Tongue (tissue), 1 donor: ENCODE measurements at regions not wholly inside any gene's neighbourhood (a gene's known extent, or its start where the extent isn't known, plus 50 kb on each side); places are given as distances from the start of the nearest gene placed in this dataset.

ENCODE experiments used
- DNase-seq: peaks from one replicate; pipeline ENCODE4 v3.0.0-alpha.2; 2015

DNA sequence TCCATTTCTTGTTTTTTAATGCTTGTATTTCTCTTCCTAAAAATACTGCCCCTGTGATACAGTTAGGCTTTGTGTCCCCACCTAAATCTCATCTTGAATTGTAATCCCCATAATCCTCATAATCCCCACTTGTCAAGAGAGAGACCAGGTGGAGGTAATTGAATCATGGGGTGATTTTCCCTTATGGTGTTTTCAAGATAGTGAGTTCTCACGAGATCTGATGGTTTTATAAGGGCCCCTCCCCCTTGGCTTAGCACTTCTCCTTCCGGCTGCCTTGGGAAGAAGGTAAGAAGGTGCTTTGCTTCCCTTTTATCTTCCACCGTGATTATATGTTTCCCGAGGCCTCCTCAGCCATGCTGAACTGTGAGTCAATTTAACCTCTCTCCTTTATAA, 227.4 kb downstream of the MAN2A1 start:
- no peak for DNase-seq

DNA sequence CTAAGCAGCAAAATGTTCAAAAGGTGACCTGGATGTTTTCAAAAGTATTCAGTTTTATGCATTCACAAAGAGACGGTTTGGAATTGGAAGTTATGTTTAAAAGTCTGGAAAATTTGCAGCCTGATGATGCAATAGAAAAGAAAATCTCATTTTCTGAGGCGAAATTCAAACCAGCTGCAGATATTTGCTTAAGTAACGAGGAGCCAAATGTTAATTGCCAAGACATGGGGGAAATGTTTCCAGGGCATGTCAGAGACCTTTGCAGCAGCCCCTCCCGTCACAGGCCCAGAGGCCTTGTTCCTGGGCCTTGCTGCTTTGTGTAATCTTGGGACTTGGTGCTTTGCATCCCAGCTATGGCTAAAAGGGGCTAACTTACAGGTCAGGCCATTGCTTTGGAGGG, 228.2 kb downstream of the MAN2A1 start:
- no peak for DNase-seq

DNA sequence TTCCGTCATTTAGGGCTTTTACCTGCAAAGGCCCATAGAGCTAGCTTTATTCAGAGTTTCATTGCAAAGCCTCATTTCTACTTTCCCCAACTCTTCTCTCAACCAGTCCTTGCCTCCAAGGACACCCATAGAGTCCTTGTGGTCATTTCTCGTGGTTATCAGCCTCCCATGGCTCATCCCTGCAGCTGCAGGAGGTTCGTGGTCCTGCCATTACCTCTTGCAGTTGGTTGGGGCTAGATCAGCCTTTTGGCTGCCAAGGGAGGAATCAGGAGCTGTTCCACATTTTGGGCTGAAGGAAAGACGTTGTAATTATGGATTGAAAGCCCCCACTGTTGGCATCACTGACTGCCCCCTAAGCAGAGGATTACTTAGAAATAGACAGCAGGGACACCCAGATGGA, 231.0 kb downstream of the MAN2A1 start:
- DNase-seq: no peak

DNA sequence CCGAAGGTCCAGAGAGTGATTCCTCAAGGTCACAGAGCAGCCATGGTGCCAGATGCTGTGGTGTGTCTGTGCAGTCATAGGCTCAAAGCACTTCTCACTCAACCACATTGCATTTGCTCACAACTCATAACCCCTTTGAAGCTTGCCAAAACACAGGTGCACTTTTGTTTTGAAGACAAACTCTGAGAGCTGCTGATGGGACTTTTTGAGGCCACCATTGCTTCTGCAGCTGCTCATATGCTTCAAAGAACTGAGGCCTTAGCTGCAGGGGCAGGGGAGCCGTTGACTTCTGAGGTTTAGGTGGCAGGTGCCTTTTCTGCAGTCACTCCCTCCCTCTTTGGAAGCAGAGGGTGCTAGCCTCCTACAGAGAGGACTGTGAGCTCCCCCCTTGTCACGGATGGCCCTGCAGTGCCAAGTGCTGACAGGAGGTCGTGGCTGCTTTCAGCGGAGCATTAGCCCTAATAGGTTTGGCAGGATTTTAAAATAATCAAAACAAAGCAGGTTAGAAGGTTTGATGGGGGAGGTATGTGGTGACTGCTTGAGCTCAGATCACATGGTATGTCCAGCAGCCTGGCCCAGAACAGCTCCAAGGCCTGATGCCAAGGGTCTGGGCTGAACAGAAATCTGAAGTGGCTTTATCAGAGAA, 232.1 kb downstream of the MAN2A1 start:
- DNase-seq: peak; percentile 49

DNA sequence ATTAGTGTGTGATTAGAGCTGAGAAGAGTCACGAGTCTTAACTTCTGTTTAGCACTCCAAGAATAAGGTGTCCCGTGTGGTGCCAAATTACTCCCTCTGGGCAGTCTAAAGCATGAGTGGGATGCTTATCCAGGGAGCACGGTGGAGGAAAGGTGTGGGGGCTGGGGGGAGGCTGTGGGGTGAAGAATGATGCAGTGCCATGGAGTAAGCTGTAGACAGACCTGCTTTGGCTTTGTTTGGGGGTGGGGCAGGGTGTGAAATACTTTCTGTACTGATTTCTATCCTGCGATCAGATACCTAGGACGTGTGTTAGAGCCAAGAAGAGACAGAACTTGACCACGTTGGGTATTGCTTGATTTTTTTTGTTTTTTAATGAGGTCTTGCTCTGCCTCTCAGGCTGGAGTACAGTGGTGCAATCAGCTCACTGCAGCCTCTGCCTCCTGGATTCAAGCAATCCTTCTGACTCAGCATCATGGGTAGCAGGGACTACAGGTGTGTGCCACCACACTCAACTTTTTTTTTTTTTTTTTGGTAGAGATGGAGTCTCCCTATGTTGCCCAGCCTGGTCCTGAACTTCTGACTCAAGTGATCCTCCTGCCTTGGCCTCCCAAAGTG, 232.8 kb downstream of the MAN2A1 start:
- no peak for DNase-seq

DNA sequence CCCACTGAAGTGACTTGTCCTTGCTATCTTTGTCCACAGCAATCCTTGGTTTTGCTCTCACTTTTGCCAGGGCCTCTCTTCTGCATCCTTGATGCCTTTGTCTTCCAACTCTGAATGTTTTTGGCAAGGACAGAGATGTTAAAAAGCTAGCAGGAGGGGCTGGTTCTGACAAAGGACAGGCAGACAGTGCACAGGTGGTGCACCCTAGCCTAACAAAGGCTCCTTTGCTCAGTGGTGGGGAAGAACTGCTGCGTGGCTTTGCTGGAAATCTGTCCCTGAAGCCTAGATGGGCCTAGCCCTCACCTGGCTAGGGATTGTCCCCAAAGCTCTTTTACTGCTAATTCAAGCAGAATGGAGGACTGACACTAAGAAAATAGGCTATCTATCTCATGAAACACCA, 233.5 kb downstream of the MAN2A1 start:
- no peak for DNase-seq

DNA sequence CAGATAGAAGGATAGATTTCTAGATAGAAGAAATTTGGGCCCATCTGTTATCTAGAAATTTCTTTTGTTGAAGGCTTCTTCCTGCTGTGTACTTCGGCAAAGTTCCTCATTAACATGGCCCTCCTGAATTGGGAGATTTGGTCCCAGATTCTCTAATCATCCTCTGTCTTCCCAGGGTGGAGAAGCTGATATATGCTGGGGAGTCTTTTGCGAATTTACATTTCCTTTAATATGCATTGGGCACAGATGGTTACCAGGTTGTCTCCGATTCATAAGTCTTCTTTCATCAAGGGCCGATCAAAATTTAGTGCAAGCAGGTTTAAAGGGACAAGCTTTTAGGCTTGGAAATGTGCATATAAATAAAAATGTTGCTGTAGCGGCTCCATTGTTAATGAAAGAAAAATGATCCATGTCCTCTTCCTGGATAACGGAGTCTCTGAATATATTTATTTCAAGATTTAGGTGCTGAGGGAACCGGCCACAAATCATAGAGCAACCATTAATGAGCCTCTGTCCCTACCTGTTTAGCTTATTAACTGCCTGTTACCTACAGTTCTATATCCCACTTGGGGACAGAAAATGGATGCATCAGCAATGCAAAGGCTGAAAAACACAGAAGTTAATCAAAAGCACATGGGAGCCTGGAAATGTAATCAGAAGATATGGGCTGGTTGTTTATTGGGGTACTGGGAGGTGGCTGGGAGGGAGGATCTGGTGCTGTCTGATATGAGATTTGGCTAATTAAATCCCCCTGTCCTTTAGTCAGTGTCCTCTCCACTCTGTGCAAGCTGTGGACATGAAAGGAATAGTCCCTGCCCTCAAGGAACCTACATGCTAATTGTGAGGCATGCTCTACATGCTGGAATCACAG, 234.7 kb downstream of the MAN2A1 start:
- no peak for DNase-seq

DNA sequence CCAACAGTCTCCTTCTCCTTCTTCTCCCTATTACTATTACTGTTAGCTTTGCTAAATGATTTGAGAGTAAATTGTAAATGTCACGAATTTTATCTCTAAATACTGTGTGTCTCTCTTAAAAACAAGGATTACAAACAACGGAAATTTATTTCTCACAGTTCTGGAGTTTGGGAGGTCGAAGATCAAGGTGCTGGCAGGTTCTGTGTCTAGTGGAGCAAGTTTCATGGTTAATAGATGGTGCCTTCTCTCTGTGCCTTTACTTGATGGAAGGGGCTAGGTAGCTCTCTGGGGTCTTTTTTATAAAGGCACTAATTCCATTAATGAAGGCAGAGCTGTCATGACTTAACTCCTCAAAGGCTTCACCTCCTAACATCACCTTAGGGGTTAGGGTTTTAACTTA, 237.9 kb downstream of the MAN2A1 start:
- DNase-seq: no peak

DNA sequence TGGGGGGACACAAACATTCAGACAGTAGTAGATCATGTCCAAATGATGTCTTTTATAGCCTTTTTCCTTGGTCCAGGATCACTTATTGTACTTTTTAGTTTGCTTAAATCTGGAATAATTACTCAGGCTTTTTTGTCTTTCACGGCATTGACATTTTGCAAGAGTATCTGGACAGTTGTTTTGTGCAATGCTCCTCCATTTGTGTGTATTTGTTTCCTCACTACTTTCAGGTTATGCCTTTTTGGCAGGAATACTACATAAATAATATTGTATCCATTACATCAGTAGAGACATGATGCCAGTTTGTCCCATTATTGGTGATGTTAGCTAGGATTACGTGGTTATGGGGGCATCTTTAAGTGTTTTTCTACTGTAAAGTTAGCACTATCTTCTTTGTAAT, 238.3 kb downstream of the MAN2A1 start:
- DNase-seq: no peak

DNA sequence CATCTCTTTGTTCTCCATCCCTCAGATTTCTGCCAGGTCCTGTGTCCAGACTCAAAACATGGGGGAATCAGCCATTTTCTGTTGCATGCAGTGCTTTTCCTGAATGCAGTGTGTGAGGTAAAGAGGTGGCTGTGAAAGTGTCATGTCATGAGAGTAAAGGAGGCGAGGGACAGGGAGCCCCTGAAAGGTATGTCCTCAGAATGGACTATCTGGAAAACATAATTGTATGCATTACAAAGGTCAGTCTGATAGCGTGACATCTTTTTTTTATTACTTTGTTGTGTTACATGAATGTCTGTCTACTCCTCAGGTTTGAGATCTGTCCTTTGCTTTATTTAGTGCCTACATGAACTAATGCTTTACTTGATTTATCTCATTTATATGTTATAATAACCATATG, 239.1 kb downstream of the MAN2A1 start:
- DNase-seq: no peak

DNA sequence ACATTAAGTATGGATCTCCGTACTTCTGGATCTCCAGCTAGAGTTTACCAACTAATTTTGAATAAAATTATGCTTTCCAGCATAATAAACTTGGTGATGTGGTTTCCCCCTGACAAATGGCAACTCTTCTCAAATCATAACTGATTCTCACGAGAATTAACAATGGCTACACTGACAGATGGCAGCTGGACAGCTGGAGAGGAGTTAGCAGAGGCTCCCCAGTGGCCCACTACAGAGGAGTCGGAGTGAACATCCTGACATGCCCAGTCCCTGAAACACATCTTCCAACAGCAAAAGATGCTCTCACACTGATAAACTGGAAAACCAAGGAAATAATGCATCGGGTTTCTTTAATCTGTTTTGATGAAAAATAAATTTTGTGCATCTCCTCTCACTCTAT, 239.6 kb downstream of the MAN2A1 start:
- peak; percentile 28 for DNase-seq

DNA sequence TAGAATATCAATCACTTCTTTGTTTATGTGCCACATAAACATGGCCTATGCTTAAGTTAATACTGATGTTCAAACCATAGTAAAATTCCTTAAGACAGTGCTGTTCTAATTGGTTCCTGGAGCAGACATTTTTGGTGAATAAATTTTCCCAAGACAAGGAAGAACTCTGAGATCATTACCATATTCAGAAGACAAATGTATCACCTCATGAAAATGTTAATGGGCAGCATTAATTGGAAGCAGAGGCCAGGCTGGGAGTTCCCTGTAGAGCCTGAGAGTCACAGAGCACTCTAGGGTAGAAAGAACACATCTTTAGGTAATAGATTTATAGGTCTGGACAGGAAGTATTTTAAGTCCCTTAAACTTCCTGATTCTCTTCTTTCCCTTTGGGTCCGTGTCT, 240.2 kb downstream of the MAN2A1 start:
- DNase-seq: no peak

DNA sequence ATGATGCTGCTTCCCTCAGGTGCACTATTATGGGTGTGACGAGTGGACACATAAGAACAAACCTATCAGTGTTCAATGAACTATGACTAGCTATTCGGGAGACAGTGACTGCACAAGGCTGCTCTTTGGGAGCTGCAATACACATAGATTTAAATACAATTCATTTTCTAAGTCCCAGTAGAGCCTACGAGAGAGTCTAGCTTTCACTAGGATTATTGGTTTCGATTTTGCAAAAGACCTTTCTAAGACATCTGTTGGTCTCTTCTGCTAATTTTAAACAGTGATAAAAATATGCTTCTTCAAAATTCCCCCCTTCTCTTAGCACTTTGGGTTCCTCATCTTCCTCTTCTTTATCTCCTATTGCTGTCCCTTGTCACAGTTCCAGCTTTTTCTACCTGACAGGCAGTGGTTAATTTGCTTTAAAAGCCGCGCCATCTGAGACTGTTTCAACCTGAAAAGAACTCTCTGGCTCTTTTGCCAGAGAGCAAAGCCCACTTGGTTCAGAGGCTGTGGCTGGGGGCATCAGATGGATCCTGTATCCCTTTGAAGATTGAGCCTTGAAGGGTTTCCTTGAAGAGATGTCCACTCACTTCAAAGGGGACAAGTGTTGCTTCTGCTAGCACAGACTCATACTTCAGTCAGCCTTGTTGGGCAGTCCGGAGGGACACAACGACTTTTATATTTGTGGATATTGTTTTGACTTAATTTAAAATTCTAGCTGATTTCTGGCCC, 241.5 kb downstream of the MAN2A1 start:
- DNase-seq: no peak

DNA sequence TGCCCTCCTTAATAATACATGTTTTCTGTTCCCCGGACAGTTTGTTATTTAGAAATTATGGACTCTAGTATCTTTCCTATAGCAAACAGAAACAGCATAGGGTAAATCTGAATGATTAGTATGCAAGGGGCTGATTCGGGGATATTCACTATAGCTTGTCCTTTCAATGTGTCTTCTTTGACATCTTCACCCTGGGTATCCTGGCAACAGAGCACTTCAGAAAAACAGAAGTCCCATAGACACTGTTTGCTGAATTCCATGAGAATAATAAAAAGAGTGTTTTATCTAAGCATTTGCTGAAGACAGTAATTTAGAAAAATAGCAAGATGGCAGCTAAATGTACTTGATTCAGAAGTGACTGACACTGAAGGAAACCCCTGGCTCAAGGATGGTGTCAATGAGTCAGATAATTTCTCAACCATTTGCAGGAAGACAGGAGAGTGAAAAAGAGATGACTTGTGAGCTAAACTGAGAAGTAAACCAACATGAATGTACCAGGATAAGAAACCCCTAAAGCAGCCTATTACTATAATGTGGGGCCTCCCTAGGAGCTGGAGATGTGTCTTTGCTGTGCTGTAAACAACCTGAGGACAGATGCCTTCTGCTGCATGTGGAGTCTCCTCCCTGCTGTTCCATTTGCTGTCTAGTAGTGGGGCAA, 246.2 kb downstream of the MAN2A1 start:
- DNase-seq: no peak

DNA sequence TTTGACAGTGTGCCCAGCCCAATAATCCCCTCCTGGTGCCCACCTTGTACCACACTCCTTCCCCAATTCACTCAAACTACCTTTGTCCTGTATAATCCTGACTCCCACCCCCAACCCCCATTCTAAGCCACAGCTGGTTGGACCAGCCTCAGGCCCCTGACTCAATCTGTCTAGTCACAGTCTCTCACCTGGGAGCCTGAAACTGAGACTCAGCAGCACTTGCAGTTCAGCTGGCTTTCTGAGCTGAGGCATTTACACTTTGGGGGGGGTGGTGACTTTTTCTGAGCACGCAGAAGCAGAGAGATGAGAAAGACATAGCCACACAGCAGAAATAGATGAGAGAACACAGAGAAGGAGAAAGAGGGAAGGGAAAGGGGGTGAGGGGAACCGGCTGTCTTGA, 247.3 kb downstream of the MAN2A1 start:
- no peak for DNase-seq

DNA sequence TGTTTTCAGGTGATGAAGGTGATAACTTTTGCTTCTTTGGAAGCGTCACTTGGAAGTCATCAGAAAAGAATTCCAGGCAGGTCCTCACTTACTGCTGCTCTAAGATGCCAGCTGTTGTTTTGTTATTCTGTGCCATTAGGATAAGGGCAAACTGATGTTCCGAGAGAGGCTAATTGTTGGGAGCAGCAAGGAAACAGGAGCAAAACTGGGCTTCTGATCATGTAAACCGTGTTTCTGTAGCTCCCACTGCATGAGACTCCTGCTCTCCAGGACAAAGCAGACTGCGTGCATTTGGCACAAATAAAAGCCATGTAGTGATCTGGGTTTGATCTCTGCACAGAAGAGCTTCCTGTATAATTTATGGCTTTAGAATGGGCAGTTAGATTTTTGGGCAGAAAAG, 248.2 kb downstream of the MAN2A1 start:
- no peak for DNase-seq

DNA sequence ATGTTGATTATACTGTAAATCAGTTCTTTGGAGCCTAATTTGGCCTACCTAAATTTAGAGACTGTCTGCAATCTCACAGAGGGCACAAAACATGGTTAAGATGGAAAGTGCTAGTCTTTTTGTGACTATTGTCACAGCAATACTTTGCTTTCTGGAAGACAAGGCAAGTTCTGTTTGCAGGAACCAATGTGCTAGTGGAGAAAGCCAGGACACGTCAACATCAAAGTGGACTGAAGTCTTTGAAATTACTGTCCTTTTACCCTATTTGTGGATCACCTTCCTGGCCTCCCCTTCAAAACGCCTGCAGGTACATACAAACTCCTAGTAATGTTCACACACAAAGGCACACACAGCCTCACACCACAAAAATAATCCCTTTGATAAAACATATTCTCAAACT, 248.7 kb downstream of the MAN2A1 start:
- DNase-seq: no peak

DNA sequence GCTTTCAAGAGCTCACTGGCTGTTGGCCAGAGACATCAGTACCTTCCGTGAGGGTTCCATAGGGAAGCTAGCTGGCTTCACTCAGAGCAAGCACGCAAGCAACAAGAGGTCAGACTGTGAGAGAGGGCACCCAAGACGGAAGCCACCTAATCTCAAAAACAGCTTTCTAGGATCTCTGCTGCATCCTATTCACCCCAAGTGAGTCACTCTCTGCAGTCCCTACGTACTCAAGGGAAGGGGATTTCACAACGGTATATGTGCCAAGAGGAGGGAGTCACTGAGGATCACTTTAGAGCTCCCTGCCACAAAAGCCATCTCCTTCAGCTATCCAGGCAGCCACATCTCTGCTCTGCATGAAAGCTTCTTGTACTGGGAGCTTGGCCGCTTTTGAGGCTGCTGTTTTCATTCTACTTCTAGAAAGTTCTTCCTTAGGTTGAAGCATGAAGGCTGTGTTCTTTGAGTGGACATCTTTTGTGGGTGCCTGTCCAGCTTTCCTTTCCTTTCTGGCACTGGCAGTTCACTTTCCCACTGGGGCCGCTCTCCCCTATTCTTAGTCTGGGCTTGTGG, 249.5 kb downstream of the MAN2A1 start:
- no peak for DNase-seq

DNA sequence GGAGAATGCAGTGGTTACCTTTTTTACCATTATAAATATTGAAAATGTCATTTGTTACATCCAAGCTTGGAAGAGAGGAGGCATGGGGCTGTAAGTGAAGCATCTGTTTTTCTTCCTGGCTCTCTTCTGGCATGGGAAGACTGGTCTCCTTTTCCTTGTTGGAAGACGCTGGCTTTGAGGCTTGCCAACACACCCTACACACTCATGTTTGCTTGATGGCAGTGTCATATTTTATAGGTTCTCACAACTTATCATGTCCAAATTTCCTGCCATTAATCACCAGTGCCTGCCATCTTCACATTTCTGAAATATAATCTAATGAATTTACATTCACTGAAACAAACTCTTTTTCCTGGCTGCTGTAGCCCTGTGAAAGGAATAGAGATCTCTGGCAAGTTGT, 252.9 kb downstream of the MAN2A1 start:
- DNase-seq: no peak

DNA sequence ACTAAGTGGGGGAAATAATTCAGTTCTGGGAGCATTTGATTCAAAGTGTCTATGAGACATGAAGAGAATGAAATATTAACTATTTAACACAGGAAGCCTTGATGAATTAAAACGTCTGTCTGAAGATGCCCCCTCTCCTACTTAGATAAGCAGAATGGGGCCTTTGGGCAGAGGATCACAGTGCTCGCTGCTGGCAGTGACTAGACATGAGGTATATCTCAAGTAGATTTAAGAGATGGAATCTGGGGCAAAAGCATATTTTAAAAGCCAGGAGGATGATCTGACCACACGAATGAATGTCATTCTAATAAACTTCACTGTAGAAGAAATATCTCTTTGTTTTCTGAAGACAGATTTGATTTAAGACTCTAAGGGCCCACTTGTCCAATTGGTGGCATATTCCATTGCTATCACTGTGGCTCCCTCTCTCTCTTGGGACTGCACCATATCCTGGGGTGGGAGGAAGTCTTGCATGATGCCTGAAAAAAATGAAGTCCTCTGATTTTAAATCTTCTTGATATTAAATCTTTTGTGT, 254.0 kb downstream of the MAN2A1 start:
- DNase-seq: no peak

DNA sequence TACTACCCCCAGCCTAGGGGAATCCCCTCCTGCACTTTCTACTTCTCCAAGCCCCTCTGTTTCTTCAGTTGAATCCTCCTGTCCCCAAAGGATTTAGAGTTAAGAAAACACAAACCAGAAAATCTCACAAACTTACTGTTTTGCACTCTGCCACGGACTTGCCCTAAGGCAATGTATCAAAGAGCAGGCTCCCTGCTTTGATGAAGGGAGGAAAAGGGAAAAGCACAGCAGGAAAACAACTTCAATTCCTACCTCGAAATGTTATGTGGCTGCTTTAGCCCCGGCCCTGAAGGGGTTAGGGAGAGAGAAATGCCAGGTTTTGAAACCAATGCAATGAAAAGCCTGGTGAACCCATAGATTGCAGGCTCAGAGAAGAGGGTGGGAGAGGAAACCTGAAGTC, 254.7 kb downstream of the MAN2A1 start:
- no peak for DNase-seq
